ENCODE measurements at regions not wholly inside any gene's neighbourhood (a gene's known extent, or its start where the extent isn't known, plus 50 kb on each side); places are given as distances from the start of the nearest gene placed in this dataset.

GRCh38 chr9:106682420-106682819 lies 180.5 kb upstream of the ZNF462 start:
- CTCF ChIA-PET = no interaction called here
- TF ChIP-seq MXD4 (CRISPR knock-in tag; IDR thresholded peaks at IDR 0.05; ENCODE audit: borderline replicate concordance) = no peak
- no peak for TF ChIP-seq GTF2I (CRISPR knock-in tag; conservative IDR thresholded peaks at IDR 0.05)
- no peak for TF ChIP-seq JAZF1 (CRISPR knock-in tag; IDR thresholded peaks at IDR 0.05)
- TF ChIP-seq, protein P1, sequence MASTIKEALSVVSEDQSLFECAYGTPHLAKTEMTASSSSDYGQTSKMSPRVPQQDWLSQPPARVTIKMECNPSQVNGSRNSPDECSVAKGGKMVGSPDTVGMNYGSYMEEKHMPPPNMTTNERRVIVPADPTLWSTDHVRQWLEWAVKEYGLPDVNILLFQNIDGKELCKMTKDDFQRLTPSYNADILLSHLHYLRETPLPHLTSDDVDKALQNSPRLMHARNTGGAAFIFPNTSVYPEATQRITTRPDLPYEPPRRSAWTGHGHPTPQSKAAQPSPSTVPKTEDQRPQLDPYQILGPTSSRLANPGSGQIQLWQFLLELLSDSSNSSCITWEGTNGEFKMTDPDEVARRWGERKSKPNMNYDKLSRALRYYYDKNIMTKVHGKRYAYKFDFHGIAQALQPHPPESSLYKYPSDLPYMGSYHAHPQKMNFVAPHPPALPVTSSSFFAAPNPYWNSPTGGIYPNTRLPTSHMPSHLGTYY (CRISPR knock-in tag; IDR thresholded peaks at IDR 0.05) = no peak
- TF ChIP-seq E2F5 (CRISPR knock-in tag; IDR thresholded peaks at IDR 0.05) = no peak
- no peak for TF ChIP-seq ESRRA (CRISPR knock-in tag; IDR thresholded peaks at IDR 0.05; ENCODE audit: borderline replicate concordance)
- TF ChIP-seq, protein P2, sequence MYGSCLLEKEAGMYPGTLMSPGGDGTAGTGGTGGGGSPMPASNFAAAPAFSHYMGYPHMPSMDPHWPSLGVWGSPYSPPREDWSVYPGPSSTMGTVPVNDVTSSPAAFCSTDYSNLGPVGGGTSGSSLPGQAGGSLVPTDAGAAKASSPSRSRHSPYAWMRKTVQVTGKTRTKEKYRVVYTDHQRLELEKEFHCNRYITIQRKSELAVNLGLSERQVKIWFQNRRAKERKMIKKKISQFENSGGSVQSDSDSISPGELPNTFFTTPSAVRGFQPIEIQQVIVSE (CRISPR knock-in tag; IDR thresholded peaks at IDR 0.05; ENCODE audit: borderline replicate concordance) = no peak
- TF ChIP-seq PRRX2 (CRISPR knock-in tag; IDR thresholded peaks at IDR 0.05) = no peak
- TF ChIP-seq, protein P3, sequence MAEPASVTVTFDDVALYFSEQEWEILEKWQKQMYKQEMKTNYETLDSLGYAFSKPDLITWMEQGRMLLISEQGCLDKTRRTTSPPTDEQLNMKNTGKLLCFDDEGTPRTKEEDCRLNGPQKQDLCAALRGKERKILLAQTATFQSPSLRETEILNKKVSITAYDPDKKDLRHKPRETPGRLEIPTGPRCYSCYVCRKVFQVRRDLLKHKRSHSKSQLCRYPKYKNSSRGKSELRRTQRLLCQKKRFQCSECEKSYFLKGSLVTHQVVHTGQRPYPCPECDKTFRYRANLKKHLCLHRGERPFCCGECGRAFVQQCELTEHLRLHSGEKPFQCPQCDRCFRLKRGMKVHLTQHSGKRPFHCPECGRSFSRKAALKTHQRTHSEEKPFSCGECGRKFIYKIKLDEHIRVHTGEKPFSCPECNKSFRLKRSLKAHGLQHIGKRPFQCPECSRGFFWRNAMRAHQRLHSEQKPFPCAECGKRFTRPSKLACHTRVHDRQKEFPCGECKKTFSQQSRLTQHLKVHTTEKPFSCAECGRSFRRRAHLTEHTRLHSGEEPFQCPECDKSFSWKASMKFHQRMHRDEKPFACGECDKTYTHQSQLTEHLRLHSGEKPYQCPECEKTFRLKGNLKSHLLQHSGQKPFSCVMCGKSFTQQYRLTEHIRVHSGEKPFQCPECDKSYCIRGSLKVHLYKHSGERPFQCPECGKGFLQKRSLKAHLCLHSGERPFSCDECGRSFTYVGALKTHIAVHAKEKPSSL (CRISPR knock-in tag; conservative IDR thresholded peaks at IDR 0.05) = no peak
- TF ChIP-seq JUN (CRISPR knock-in tag; IDR thresholded peaks at IDR 0.05) = no peak
- no peak for TF ChIP-seq ZNF671 (CRISPR knock-in tag; IDR thresholded peaks at IDR 0.05)
- TF ChIP-seq E2F1 (CRISPR knock-in tag; IDR thresholded peaks at IDR 0.05) = no peak
- TF ChIP-seq, protein P4, sequence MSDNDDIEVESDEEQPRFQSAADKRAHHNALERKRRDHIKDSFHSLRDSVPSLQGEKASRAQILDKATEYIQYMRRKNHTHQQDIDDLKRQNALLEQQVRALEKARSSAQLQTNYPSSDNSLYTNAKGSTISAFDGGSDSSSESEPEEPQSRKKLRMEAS (CRISPR knock-in tag; IDR thresholded peaks at IDR 0.05) = no peak
- TF ChIP-seq EMX1 (CRISPR knock-in tag; IDR thresholded peaks at IDR 0.05) = no peak
- TF ChIP-seq ZNF416 (CRISPR knock-in tag; IDR thresholded peaks at IDR 0.05) = no peak
- TF ChIP-seq, protein P5, sequence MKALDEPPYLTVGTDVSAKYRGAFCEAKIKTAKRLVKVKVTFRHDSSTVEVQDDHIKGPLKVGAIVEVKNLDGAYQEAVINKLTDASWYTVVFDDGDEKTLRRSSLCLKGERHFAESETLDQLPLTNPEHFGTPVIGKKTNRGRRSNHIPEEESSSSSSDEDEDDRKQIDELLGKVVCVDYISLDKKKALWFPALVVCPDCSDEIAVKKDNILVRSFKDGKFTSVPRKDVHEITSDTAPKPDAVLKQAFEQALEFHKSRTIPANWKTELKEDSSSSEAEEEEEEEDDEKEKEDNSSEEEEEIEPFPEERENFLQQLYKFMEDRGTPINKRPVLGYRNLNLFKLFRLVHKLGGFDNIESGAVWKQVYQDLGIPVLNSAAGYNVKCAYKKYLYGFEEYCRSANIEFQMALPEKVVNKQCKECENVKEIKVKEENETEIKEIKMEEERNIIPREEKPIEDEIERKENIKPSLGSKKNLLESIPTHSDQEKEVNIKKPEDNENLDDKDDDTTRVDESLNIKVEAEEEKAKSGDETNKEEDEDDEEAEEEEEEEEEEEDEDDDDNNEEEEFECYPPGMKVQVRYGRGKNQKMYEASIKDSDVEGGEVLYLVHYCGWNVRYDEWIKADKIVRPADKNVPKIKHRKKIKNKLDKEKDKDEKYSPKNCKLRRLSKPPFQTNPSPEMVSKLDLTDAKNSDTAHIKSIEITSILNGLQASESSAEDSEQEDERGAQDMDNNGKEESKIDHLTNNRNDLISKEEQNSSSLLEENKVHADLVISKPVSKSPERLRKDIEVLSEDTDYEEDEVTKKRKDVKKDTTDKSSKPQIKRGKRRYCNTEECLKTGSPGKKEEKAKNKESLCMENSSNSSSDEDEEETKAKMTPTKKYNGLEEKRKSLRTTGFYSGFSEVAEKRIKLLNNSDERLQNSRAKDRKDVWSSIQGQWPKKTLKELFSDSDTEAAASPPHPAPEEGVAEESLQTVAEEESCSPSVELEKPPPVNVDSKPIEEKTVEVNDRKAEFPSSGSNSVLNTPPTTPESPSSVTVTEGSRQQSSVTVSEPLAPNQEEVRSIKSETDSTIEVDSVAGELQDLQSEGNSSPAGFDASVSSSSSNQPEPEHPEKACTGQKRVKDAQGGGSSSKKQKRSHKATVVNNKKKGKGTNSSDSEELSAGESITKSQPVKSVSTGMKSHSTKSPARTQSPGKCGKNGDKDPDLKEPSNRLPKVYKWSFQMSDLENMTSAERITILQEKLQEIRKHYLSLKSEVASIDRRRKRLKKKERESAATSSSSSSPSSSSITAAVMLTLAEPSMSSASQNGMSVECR (CRISPR knock-in tag; IDR thresholded peaks at IDR 0.05; ENCODE audit: borderline replicate concordance) = no peak
- TF ChIP-seq ZNF423 (CRISPR knock-in tag; IDR thresholded peaks at IDR 0.05) = no peak
- no peak for TF ChIP-seq SP1 (CRISPR knock-in tag; conservative IDR thresholded peaks at IDR 0.05)
- no peak for TF ChIP-seq STAT6 (CRISPR knock-in tag; conservative IDR thresholded peaks at IDR 0.05; ENCODE audit: low read depth)
- no peak for TF ChIP-seq NFYB (CRISPR knock-in tag; conservative IDR thresholded peaks at IDR 0.05; ENCODE audit: low read depth)
- Mint-ChIP-seq H3K4me1 (peaks cover 54% of the 10 kb centered on the region), H3K4me3 (no peak overlapping the region), H3K27ac (no peak overlapping the region), H3K27me3 (ENCODE audit: low read depth) (no peaks in the 10 kb centered on the region), H3K36me3 (0 out of 2 replicates have a peak, but pooled peaks cover 6% of the 10 kb centered on the region), H3K9me3 (peaks cover 15% of the 10 kb centered on the region)
- ATAC-seq (no peak), DNase-seq (ENCODE audit: low spot score) (no peak)
- POLR2A ChIA-PET = no interaction called here

All from WTC11 (cell line).